DMS 273 (cell line): ENCODE measurements at regions not wholly inside any gene's neighbourhood (a gene's known extent, or its start where the extent isn't known, plus 50 kb on each side); places are given as distances from the start of the nearest gene placed in this dataset.
A peak's percentile ranks its signal among the peaks of the same experiment; 100 is the strongest.
"Not testable (repeated sequence)": the region's sequence is repeated elsewhere in the genome, so short reads cannot be mapped to it uniquely, and the experiment has no call there.

Source experiments
- DNase-seq: peaks from one replicate; lab custom pipeline; 2025; ENCODE audit not compliant: unreplicated experiment; lab: John Stamatoyannopoulos, UW

- DNase-seq, result no peak
These were observed 111.3 kb downstream of the SLC17A6 start for GRCh38 chr11:22449441-22449840.

DNA sequence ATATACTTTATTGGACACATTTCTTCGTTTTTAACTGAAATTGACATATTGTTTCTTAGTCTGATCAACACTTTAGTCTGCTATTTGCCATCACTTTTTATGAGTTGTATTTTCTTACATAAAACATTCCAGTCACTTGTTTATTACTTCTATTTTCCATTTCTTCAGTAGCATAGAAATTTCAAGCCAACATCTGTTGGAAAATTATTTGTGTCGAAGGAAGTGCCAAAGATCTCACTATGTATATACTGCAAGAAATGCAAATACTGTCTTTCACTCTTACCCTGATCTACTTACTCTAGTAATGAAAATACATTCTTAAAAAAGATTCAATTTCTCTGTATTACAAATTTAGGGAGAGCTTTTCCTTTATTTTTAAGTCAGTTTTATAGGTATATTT, 105.9 kb downstream of the SLC17A6 start:
- no peak for DNase-seq

GRCh38 chr11:22441831-22442230, 103.7 kb downstream of the SLC17A6 start:
- DNase-seq, result no peak

GRCh38 chr11:22435582-22435981, 97.4 kb downstream of the SLC17A6 start:
- not testable (repeated sequence) for DNase-seq

DNA sequence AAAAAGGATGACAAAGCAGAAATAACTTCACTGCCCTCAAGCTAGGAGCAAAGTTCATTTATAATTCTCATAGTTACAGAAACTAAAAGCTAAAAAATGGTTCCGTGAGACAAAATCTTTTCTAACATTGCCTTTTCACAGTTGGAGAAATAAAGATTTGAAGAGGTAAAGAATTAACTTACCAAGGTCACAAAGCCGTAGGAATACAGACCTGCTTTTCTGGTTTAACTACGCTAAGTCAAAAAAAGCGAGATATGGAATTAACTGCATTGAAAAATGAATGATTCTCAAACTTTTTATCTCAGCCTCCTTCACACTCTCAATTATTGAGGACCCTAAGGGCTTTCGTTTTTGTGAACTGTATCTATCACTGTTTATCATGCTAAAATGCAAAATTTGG, 95.3 kb downstream of the SLC17A6 start:
- no peak for DNase-seq

DNA sequence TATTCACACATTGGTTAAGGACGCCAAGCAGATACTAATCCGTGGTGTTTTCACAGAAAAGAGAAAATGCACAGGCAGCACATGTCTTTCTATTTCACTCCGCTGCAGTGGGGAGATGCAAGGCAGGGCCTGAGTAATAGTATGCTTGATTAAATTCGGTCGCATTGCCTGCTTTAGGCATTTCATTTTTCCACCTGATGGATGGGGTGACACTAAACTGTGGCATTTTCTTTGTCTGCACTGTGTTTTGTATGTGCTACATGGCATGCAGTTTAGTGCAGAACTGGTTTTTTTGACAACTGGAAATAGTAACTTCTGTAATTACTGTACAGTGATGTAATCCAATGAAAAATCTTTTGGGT, 94.9 kb downstream of the SLC17A6 start:
- DNase-seq, result no peak

- DNase-seq, result peak; percentile 91
These were observed 94.3 kb downstream of the SLC17A6 start for GRCh38 chr11:22432291-22433093.

- DNase-seq, result peak; percentile 25
These were observed 92.9 kb downstream of the SLC17A6 start for GRCh38 chr11:22431106-22431505.

GRCh38 chr11:22430639-22431038, 92.5 kb downstream of the SLC17A6 start:
- DNase-seq, result no peak

GRCh38 chr11:22430141-22430541, 92.0 kb downstream of the SLC17A6 start:
- DNase-seq, result peak; percentile 1
